Sigmoid colon (tissue), 3 donors: ENCODE measurements at regions not wholly inside any gene's neighbourhood (a gene's known extent, or its start where the extent isn't known, plus 50 kb on each side); places are given as distances from the start of the nearest gene placed in this dataset.

Experiments
- CTCF ChIP-seq, 4 experiments: fragments of 450-650 bp in 3 of 4; fragments of 200-600 bp in 1 of 4; IDR thresholded peaks; one replicate each; pipeline ENCODE4 v1.5.1; 2016 to 2019; ENCODE audit warnings: antibody characterized with exemption in 4 of 4, mild to moderate bottlenecking in 3 of 4, moderate library complexity in 2 of 4
- POLR2A ChIP-seq, 2 donors: fragments of 450-650 bp; IDR thresholded peaks; one replicate each; pipeline ENCODE4 v1.6.1; 2016; ENCODE audit warnings: antibody characterized with exemption in 2 of 2, mild to moderate bottlenecking in 2 of 2, moderate library complexity in 2 of 2

GRCh38 chr1:104825401-104825800 lies 1075.7 kb downstream of the AMY1C start:
- TF ChIP-seq CTCF (IDR thresholded peaks at IDR 0.05) (no peak), POLR2A (IDR thresholded peaks at IDR 0.05) (no peak)
